ENCODE measurements at regions not wholly inside any gene's neighbourhood (a gene's known extent, or its start where the extent isn't known, plus 50 kb on each side); places are given as distances from the start of the nearest gene placed in this dataset.

DNA sequence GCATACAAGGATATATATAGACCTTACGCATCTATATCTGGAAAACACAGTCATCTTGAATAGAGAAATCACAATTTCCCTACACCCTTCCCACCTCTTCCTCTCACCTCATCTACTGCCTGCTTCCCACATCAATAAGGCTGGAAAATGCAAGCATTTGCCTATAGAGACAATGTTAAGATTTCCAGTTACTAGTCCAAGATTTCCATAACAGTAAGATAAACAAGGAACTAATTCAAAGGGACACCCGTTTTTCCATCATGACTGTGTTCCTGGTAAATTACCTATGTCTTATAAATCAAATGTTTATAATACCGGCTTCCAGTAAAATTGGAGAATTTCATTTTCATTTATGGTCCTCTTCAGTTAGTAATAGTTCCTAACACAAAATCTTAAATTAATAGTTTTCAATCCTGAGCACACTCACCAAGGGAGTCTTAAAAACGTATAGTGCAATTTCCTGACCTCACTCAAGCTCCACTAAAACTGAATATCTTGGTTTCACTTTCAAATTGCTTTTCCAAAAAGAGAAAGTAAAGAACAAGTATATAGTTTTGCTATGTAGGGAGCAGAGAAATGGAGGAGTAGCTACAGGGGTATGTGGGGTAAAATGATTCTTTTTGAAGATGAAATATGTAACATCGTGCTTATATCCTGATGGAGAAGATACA is 398.7 kb downstream of the PLPP3 start:
- no peak for DNase-seq

GRCh38 chr1:56179543-56179942 is 399.8 kb downstream of the PLPP3 start:
- no peak for DNase-seq

GRCh38 chr1:56175211-56175610 is 404.2 kb downstream of the PLPP3 start:
- no peak for DNase-seq

GRCh38 chr1:56174176-56174885 is 405.0 kb downstream of the PLPP3 start:
- no peak for DNase-seq

- DNase-seq = no peak
Measured at GRCh38 chr1:56173736-56174135, 405.6 kb downstream of the PLPP3 start.

DNA sequence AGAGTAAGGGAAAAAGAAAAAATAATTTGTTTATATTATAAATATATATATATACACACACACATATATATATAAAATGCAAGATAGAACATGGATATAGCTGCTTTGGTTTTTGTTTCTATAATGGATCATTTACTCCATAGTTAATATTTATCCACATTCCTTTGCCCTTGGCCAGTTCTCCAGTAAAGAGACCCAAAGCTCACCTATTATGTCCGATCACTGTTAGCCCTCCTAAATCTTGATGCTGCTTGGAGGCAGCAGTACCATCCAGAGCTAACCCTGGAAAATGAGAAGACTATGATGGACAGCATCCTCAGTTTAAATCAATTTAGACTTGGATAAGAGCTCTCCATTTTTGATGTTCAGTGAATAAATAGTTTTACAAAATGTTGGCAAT is 407.7 kb downstream of the PLPP3 start:
- DNase-seq = no peak

DNA sequence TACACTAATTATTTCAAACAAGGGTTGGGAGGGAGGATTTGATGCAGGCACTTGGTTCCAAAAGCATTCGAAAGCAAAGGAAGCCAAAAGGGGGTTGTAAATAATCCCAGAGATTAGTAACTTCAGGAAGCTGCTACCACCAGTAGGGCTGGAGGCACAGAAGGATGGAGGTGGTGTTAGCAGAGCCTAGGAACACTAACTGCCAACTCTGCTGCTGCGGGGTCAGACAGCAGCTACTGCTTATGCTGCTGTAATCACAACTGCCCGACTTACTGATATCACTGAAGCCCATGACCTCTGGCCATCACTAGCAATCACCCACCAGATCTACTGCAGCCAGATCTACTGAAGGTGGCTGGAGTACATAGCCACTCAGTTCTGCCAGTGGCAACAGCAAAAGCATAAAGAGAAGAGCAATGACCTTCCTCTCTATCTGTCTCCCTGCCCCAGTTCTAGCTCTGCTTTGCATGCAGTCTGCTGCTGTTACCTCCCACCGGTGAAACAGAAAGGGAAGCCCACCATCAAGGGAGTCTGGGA is 408.5 kb downstream of the PLPP3 start:
- DNase-seq = no peak

DNA sequence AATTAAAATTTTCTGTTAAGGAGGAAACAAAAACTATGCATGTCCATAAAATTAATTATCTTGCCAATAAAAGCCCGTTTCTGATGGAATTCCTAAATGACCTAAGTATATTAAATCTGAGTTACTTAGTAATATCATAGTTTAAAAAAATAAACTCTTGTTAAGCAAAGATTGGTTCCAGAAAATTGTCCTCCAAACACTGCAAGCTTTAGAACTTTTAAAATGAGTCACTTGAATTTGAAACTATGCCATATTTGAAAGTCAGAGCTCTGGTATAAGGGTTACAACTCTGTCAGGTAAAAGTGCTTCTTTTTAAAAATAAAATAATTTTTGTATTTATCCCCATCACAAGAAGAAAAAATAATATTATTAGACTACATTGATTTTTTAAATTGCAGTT is 409.5 kb downstream of the PLPP3 start:
- no peak for DNase-seq

DNA sequence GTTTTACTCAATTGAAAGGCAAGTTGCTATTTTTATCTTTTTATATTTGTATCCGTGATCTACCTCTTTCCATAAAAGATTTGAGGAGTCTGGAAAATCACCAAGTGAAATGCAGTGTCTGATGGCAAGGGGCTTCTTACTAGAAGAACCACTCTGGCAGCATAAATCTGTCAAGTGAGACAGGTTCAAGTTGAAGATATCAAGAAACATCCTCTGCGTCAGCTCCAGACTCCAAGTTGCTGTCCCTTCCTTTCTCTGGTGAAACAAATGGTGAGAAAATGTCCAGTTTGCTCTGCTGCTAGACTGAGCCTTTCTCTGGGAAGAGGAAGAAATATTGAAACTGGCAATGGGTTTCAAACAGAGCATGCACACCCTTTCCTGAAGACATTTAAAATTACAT is 411.2 kb downstream of the PLPP3 start:
- DNase-seq = no peak

- DNase-seq = no peak
Measured at GRCh38 chr1:56167596-56167995, 411.8 kb downstream of the PLPP3 start.

- no peak for DNase-seq
Measured at GRCh38 chr1:56160773-56161315, 418.5 kb downstream of the PLPP3 start.

DNA sequence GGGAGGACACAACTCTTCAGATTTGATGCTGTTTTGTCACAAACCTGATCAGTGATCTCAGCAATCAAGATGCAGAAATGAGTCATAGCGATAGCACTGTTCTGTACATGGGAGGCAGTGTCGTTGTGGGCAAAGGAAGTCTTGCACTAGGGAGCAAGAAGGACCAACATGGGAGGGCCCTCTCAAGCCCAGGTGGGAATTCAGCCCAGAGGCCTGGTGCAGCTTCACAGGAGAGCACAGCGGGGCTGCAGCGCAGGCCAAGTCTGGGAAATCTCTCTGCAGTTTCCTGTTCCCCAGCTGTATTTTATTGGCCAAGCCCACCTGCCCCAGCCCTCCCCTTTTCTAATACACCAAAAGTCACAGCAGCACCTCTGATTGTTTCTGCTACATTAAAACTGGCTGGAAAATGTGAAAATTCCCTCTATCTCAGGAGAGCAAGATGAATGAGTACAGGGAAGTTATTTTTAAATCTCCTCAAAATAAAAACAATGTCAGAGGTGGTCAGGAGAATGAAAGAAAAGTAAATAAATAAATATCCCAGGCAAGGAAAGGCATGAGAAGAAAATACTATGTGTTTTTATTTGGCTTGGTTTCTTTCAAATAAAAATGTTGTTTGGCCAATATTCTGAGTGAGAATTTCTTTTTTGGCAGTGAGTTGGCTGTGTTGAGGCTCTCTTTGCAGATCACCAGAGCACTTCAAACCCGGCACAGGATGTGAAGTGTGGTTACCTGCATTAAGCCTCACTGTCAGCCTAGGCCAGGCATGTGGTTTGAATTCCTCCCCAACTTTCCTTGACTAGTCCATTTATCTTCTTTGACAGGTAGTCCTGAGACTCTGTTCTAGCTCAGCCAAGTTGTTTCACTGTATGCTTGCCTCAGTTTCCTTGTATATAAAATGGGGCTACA is 422.1 kb downstream of the PLPP3 start:
- no peak for DNase-seq

DNA sequence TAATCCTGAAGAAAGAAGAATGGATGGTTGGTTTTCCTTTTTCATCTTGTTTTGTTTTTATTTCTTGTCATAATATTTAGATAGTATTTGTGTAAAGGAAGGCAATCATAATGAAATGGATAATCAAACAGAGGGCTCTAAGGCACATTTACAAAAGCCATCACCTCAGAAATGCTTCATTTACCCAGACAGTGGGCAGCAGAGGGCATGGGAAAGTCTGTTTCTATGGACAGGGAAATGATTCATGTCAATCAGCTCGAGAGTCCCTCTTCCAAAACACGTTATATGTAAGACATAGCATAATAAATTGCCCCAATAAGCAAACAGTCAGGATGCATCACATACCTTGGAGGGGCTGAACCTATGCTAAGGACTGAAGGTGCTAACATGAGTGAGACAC is 426.1 kb downstream of the PLPP3 start:
- no peak for DNase-seq

DNA sequence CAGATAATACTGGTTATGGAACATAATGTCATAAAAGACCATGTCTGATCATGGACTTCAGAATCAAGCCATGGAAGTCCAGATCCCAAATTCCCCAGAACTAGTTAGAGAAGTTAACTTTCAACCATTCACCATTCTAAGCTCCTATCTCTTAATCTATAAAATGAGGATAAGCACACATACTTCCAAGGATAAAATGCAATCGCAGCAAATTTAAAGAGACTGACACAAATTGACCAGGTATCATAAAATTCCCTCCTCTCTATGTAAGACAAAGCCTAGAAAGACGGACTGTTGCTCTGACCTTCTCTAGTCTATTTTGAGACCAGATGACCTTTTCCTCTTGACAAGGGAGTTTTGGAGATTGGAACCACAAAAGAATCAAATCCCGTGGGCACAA is 426.7 kb downstream of the PLPP3 start:
- DNase-seq = no peak

DNA sequence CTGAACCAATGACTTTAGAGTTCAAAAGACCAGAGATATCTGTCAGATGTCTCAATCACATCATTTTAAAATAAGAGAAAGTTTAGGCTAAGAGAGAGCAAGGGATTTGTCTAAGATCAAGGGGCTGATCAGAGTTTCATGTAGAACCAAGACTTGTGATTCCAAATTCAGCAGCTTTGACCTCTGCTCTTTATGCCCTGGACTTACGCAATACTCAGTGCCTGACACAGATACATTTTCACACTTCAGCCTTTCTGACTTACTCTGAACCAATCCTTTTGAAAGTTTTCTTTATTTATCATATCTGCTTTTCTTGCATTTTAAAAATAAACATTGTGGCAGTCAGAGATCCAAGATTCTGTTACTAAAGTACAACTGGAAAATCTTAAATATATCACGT is 428.0 kb downstream of the PLPP3 start:
- no peak for DNase-seq

- no peak for DNase-seq
Measured at GRCh38 chr1:56150441-56151215, 428.7 kb downstream of the PLPP3 start.

- DNase-seq = no peak
Measured at GRCh38 chr1:56149761-56150160, 429.6 kb downstream of the PLPP3 start.

DNA sequence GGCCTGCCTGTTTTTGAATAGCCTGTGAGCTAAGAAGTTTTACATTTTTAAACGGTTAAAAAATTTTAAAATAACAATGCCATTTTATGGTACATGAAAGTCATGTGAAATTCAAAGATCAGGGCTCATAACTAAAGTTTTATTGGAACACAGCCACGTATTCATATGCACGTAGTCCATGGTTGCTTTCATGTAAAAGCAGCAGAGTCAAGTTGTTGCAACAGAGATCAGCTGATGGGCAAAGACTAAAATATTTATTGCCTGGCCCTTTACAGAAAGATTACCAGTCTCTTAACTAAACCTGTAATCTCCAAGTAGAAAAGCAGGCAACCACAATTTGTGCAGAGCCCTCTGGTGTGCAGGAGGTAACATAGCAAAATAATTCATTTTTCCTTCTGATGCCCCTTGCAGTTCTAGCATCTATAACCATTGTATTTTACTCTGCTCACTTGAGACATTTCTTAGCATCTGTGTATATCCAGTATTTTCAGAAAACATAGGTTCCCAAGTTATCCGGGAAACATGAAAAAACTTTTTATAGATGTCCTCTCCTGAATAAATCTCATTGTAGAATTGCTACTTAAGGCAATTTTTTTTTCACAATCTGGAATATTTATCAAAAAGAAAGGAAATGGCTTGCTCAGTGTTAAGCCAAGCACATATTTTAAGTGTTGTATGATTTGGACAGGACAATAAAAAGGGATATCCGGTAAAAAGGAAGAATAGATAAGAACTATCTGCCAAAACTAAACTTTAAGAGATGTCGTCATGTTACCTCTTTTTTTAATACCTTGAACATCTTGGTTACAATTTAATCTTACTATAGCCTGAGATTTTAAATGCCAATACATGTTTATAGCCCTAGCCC is 430.8 kb downstream of the PLPP3 start:
- no peak for DNase-seq

DNA sequence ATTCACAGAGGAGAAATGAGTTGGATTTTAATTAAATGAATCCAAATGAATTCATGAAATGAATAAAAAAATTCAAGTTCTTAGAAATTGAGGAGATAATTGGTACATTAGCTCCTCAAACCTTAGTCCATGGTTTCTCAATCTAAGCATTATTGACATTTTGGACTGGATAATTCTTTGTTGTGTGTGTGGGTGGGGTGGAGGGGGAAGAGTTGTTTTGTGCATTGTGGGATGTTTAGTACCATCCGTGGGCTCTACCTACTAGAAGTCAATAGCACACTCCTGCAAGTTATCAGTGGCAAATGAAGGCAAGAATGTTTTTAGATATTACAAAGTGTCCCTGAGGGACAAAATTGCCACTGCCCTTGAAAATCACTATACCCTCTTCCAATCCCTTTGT is 431.9 kb downstream of the PLPP3 start:
- DNase-seq = no peak

GRCh38 chr1:56147034-56147433 is 432.3 kb downstream of the PLPP3 start:
- no peak for DNase-seq

GRCh38 chr1:56146449-56146848 is 432.9 kb downstream of the PLPP3 start:
- no peak for DNase-seq
